ENCODE measurements at regions not wholly inside any gene's neighbourhood (a gene's known extent, or its start where the extent isn't known, plus 50 kb on each side); places are given as distances from the start of the nearest gene placed in this dataset.

DNA sequence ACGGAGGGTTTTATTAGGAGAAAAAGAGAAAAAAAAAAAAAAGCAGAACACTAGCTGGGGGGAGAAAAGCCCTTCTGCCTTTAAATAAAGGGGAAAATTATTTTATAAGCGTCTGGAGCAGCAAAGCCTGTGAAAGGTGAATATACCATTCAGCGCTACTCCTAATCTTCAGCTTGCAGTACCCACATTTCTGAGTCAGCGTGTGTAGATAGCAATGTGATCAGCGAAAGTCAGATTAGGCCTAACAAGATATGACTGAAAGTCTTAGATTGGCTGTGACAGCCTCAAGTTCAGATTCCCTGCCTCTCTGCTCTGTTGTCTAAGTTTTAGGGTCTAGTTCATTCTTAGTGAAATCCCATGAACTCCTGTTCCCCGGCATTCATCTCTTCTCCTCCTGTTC, 279.5 kb downstream of the TMEM114 start:
- WGBS, 2 donors, result 47 to 51% methylated on average over 6 of the region's 6 CpGs

DNA sequence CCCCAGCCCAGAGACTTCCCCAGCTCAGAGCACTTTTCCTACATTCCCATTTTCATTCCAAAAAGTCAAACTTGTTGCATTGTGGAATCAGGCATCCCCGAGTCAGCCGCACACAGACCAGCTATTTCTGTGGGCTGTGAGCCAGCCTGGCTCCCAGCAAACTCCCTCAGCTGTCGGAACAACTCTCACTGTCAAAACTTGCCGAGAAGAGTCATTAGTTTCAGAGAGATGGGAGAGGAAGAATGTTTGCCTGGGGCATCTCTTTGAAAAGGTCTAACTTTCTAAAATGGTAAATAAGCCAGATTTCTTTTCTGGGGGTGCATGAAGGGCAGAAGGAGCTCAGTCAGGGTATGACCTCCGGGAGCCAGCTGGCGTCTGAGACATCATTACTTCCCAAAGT, 280.0 kb downstream of the TMEM114 start:
- TF ChIP-seq, protein P1, sequence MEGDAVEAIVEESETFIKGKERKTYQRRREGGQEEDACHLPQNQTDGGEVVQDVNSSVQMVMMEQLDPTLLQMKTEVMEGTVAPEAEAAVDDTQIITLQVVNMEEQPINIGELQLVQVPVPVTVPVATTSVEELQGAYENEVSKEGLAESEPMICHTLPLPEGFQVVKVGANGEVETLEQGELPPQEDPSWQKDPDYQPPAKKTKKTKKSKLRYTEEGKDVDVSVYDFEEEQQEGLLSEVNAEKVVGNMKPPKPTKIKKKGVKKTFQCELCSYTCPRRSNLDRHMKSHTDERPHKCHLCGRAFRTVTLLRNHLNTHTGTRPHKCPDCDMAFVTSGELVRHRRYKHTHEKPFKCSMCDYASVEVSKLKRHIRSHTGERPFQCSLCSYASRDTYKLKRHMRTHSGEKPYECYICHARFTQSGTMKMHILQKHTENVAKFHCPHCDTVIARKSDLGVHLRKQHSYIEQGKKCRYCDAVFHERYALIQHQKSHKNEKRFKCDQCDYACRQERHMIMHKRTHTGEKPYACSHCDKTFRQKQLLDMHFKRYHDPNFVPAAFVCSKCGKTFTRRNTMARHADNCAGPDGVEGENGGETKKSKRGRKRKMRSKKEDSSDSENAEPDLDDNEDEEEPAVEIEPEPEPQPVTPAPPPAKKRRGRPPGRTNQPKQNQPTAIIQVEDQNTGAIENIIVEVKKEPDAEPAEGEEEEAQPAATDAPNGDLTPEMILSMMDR (IDR thresholded peaks at IDR 0.05), result no peak
- H3K4me1 ChIP-seq, result no peaks in the 10 kb centered on the region
- H3K4me3 ChIP-seq, result no peak overlapping the region
- H3K9me3 ChIP-seq, result peaks cover 0 to 20% (median 6%) of the 10 kb centered on the region in 11 donors
- peaks cover 0 to 11% (median 0%) of the 10 kb centered on the region in 7 donors for H3K27me3 ChIP-seq
- 44 to 51% methylated on average over 6 of the region's 6 CpGs for WGBS, 2 donors
- no peak overlapping the region for H3K27ac ChIP-seq
- intact Hi-C loops (cut with DNase I), result no loop called here
- no peaks in the 10 kb centered on the region for H3K36me3 ChIP-seq
- DNase-seq (no peak), ATAC-seq (no peak)

More for the DNA sequence above, 279.5 kb downstream of the TMEM114 start:
- Histone ChIP-seq H3K4me3 (no peak overlapping the region), H3K9me3 (peaks cover 0 to 20% (median 6%) of the 10 kb centered on the region in 11 donors), H3K27ac (no peak overlapping the region), H3K36me3 (no peaks in the 10 kb centered on the region), H3K27me3 (peaks cover 0 to 11% (median 0%) of the 10 kb centered on the region in 7 donors), H3K4me1 (no peaks in the 10 kb centered on the region)
- intact Hi-C loops (cut with DNase I), result no loop called here
- ATAC-seq, result no peak
- TF ChIP-seq, protein P1 (IDR thresholded peaks at IDR 0.05), result no peak
- no peak for DNase-seq

DNA sequence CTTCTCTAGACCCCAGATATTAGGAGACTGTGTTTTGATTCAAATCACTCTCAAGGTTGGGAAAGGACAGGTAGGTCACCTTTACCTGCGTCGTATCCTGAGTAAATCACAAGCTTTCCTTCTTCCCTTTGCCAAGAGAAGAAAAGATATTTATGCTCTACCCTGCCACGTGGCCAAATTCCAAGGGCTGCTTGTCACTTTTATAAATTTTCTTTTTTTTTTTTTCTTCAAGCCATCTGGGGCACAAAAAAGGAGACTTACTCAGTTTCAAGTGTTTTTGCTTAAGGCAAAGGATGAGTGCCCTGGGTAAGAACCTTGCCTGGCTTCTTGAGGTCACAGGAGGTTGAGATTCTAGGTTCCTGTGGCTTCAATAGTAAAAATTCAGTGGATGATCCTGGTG, 285.1 kb downstream of the TMEM114 start:
- no peaks in the 10 kb centered on the region for H3K36me3 ChIP-seq
- H3K27ac ChIP-seq, result no peak overlapping the region
- H3K4me1 ChIP-seq, result no peaks in the 10 kb centered on the region
- intact Hi-C loops (cut with DNase I), result no loop called here
- TF ChIP-seq, protein P1 (IDR thresholded peaks at IDR 0.05), result no peak
- 71 to 84% methylated on average over 3 of the region's 3 CpGs for WGBS, 2 donors
- ATAC-seq (no peak), DNase-seq (no peak)
- H3K9me3 ChIP-seq, result peaks cover 0 to 20% (median 6%) of the 10 kb centered on the region in 11 donors
- H3K27me3 ChIP-seq, result peaks cover 0 to 11% (median 0%) of the 10 kb centered on the region in 7 donors
- H3K4me3 ChIP-seq, result no peak overlapping the region

DNA sequence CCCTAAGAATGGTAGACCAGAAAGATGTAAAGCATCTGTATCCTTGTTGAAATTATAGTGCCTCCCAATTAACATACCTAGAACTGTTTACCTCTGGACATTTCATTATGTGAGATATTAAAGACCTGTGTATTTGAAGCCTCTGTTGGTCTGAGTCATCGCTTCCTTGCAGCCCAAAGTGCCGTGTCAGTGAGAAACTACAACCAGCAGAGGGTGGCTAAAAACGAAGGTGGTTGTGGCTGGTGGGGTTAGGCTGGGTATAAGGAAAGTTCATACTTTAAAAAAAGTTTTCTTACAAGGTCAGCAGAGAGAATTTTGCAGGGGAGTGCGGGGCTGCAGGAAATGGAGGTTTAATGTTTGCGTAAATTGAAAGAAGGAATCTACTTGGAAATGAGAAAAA, 290.7 kb downstream of the TMEM114 start:
- TF ChIP-seq, protein P1 (IDR thresholded peaks at IDR 0.05), result no peak
- 72 to 73% methylated on average over 5 of the region's 5 CpGs for WGBS, 2 donors
- H3K36me3 ChIP-seq, result no peaks in the 10 kb centered on the region

More for the DNA sequence above, 290.7 kb downstream of the TMEM114 start:
- peaks cover 0 to 3% (median 0%) of the 10 kb centered on the region in 11 donors for H3K9me3 ChIP-seq
- H3K4me1 ChIP-seq, result no peaks in the 10 kb centered on the region
- intact Hi-C loops (cut with DNase I), result no loop called here
- no peak for ATAC-seq
- no peak overlapping the region for H3K4me3 ChIP-seq
- DNase-seq, result no peak
- H3K27me3 ChIP-seq, result no peaks in the 10 kb centered on the region
- no peak overlapping the region for H3K27ac ChIP-seq
